HepG2 (cell line): ENCODE measurements at regions not wholly inside any gene's neighbourhood (a gene's known extent, or its start where the extent isn't known, plus 50 kb on each side); places are given as distances from the start of the nearest gene placed in this dataset.

ENCODE experiments used
- ATAC-seq: fragments of 200-7000 bp; cut with Tn5 transposase; 3 replicates; pipeline ENCODE4 v1.9.1; 2020; ENCODE audit warnings: mild to moderate bottlenecking, moderate library complexity
- BruUV-seq: library from RNA; stranded (reverse); fragments of 400-500 nt; replicated peaks from 2 replicates; lab custom pipeline; 2021; lab: Mats Ljungman, UMichigan
- CTCF ChIA-PET: fragments of 300-600 bp; formaldehyde crosslinking; extraction: SDS; loops from one replicate; lab custom pipeline; 2021; ENCODE audit warnings: low total read pairs, inconsistent platforms, low intra/inter-chr PET ratio; lab: Yijun Ruan, JAX
- POLR2A ChIA-PET: fragments of 350-600 bp; sonication (Branson Sonifier 250); formaldehyde crosslinking; loops from one replicate; lab custom pipeline; 2020; ENCODE audit warnings: antibody characterized with exemption, inconsistent platforms; lab: Yijun Ruan, JAX
- DNase-seq: peaks from one replicate; pipeline ENCODE4 v3.0.0-alpha.2; 2015; ENCODE audit warnings: low spot score
- FAIRE-seq: peaks from 3 replicates; lab custom pipeline; 2011; peaks lifted over from hg19 to GRCh38; lab: Jason Lieb, UNC
- H2AFZ ChIP-seq: one replicate; pipeline ENCODE4 v1.6.1; 2011; ENCODE audit warnings: low read length, inconsistent platforms
- H3K27ac ChIP-seq: fragments of 300-600 bp; 3 replicates; pipeline ENCODE4 v1.8.0; 2011; ENCODE audit warnings: mixed run types, mild to moderate bottlenecking, mixed read lengths, low read length, inconsistent platforms; ENCODE audit not compliant: insufficient read depth; ENCODE audit errors: extremely low read length
- H3K27me3 ChIP-seq, 2 experiments: fragments of 200-600 bp in 1 of 2; 2 replicates in 1 of 2; 3 replicates in 1 of 2; pipeline versions ENCODE4 v1.6.0 to v1.8.0; 2011; ENCODE audit warnings: low read length in 2 of 2, mild to moderate bottlenecking in 2 of 2, moderate library complexity in 2 of 2, inconsistent platforms in 1 of 2; ENCODE audit not compliant: insufficient read depth in 2 of 2, control insufficient read depth in 1 of 2
- H3K36me3 ChIP-seq, 2 experiments: fragments of 200-600 bp in 1 of 2; replicated peaks in 1 of 2; 2 replicates in 1 of 2; 3 replicates in 1 of 2; pipeline versions ENCODE4 v1.5.1 to v1.8.0; 2011; ENCODE audit warnings: low read length in 2 of 2, inconsistent platforms in 1 of 2; ENCODE audit not compliant: insufficient read depth in 2 of 2, control insufficient read depth in 1 of 2
- H3K4me1 ChIP-seq: 2 replicates; pipeline ENCODE4 v1.5.1; 2012; ENCODE audit warnings: low read length, inconsistent platforms; ENCODE audit not compliant: insufficient read depth
- H3K4me2 ChIP-seq: 2 replicates; pipeline ENCODE4 v1.6.0; 2011; ENCODE audit warnings: low read depth, low read length, inconsistent platforms
- H3K4me3 ChIP-seq, 3 experiments: fragments of 200-600 bp in 1 of 3; sonication (generic), shearing (Covaris generic) in 1 of 3; replicated peaks in 1 of 3; 2 replicates each; pipeline ENCODE4 v1.5.1; 2011 to 2016; ENCODE audit warnings: low read length in 3 of 3, inconsistent platforms in 2 of 3, low read depth in 2 of 3, mild to moderate bottlenecking in 2 of 3, control low read depth in 1 of 3, mixed read lengths in 1 of 3; ENCODE audit not compliant: insufficient read depth in 1 of 3
- H3K79me2 ChIP-seq: one replicate; pipeline ENCODE4 v1.6.1; 2011; ENCODE audit warnings: low read length, inconsistent platforms; ENCODE audit not compliant: insufficient read depth
- H3K9ac ChIP-seq: 2 replicates; pipeline ENCODE4 v1.6.0; 2011; ENCODE audit warnings: mild to moderate bottlenecking, low read depth, low read length, inconsistent platforms; ENCODE audit not compliant: insufficient read depth
- H3K9me3 ChIP-seq: 2 replicates; pipeline ENCODE4 v1.5.1; 2012; ENCODE audit warnings: mild to moderate bottlenecking, low read length
- H4K20me1 ChIP-seq: 2 replicates; pipeline ENCODE4 v1.6.0; 2011; ENCODE audit warnings: inconsistent platforms, mild to moderate bottlenecking, low read length, moderate library complexity; ENCODE audit not compliant: insufficient read depth
- JARID2 ChIP-seq: sonication (generic); formaldehyde crosslinking; IDR thresholded peaks from 2 replicates; pipeline ENCODE4 v1.8.1; 2023; ENCODE audit warnings: missing genetic modification reagents, inconsistent platforms; ENCODE audit not compliant: insufficient replicate concordance
- KDM5A ChIP-seq: fragments of 200-600 bp; sonication (generic); IDR thresholded peaks from 2 replicates; pipeline ENCODE4 v1.7.0; 2018; ENCODE audit warnings: antibody characterized with exemption, mild to moderate bottlenecking, low read length, borderline replicate concordance
- MAFG ChIP-seq: sonication (generic); formaldehyde crosslinking; IDR thresholded peaks from 2 replicates; pipeline ENCODE4 v1.5.1; 2020; ENCODE audit warnings: mild to moderate bottlenecking, missing genetic modification reagents
- SRY ChIP-seq: sonication (generic); formaldehyde crosslinking; IDR thresholded peaks from 2 replicates; pipeline ENCODE4 v1.8.0; 2022; ENCODE audit warnings: mild to moderate bottlenecking, missing genetic modification reagents
- TFDP1 ChIP-seq: IDR thresholded peaks from 2 replicates; pipeline ENCODE4 v1.6.1; 2016; ENCODE audit warnings: missing compliant biosample characterization, missing genetic modification reagents, borderline replicate concordance
- TFDP2 ChIP-seq: sonication (generic); formaldehyde crosslinking; IDR thresholded peaks from 2 replicates; pipeline ENCODE4 v1.4.0; 2020; ENCODE audit warnings: missing genetic modification reagents
- ZHX2 ChIP-seq, 2 experiments: sonication (generic) in 1 of 2; formaldehyde crosslinking in 1 of 2; IDR thresholded peaks; 2 replicates each; pipeline versions ENCODE4 v1.6.1 to v1.9.0; 2014 to 2022; ENCODE audit warnings: antibody characterized with exemption in 1 of 2, borderline replicate concordance in 1 of 2, inconsistent platforms in 1 of 2, low read depth in 1 of 2, missing genetic modification reagents in 1 of 2
- ZNF460 ChIP-seq: sonication (generic); formaldehyde crosslinking; IDR thresholded peaks from 2 replicates; pipeline ENCODE4 v1.5.1; 2020; ENCODE audit warnings: missing genetic modification reagents, mild to moderate bottlenecking, borderline replicate concordance
- WGBS: methylation state at CpG from one replicate; pipeline ENCODE4 v1.1.6; 2017; ENCODE audit warnings: low lambda C conversion rate; 5-methylcytosine and 5-hydroxymethylcytosine counted together
- in situ Hi-C: cut with HindIII; loops from 2 replicates; pipeline ENCODE4 v1.10.0; 2017; ENCODE audit warnings: low pct_unique_long_range_greater_than_20kb; ENCODE audit not compliant: extremely low pct_ligation_motif_present
- intact Hi-C: fragments of 100-400 bp; cut with micrococcal nuclease; formaldehyde crosslinking; loops from one replicate; pipeline ENCODE4 v1.10.0; 2022; ENCODE audit not compliant: unreplicated experiment

DNA sequence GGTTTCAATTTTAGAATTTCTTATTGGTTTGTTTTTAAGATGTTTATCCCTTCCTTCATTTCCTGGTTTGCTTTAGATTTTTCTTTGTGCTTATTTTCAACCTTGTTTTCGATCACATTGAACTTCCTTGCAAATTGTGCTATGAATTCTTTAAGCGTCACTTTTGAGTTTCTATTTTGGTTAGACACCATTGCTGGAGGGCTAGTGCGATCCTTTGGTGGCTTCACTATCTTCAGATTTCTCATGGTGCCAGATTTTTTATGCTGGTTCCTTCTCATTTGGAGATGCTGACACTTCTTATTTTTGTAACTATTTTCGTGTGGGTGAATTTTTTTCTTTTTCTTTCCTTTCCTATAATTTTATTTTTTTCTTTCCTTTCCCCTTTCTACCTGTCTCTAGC, 227.2 kb upstream of the HDX start:
- WGBS: 3% methylated on average over 4 of the region's 4 CpGs
- in situ Hi-C loops: loop anchor here (25.0 kb wide), 1 partner anchor 183 kb away; no protein-coding TSS in a partner anchor

More for the DNA sequence above, 227.2 kb upstream of the HDX start:
- Histone ChIP-seq H4K20me1 (no peaks in the 10 kb centered on the region), H3K36me3 (no peaks in the 10 kb centered on the region), H3K9ac (no peak overlapping the region), H3K27me3 (no peaks in the 10 kb centered on the region), H3K27ac (no peak overlapping the region), H3K4me2 (no peak overlapping the region), H3K79me2 (no peaks in the 10 kb centered on the region), H3K9me3 (no peaks in the 10 kb centered on the region), H3K4me3 (no peak overlapping the region), H3K4me1 (no peaks in the 10 kb centered on the region), H2AFZ (no peak overlapping the region)
- no peak for TF ChIP-seq SRY
- TF ChIP-seq ZNF460: no peak
- no peak for TF ChIP-seq ZHX2 (IDR thresholded peaks at IDR 0.05; ENCODE audit: low read depth)
- no peak for TF ChIP-seq ZHX2 (CRISPR knock-in tag; IDR thresholded peaks at IDR 0.05; ENCODE audit: borderline replicate concordance)
- no peak for TF ChIP-seq JARID2 (CRISPR knock-in tag)
- no peak for TF ChIP-seq KDM5A
- TF ChIP-seq TFDP2: no peak
- TF ChIP-seq MAFG (CRISPR knock-in tag): no peak
- no peak for TF ChIP-seq TFDP1 (CRISPR knock-in tag)
- no TSS peak for BruUV-seq
- DNase-seq: no peak
- intact Hi-C loops: loop anchor here (1.0 to 2.0 kb wide), 2 partner anchors 178 to 323 kb away; no protein-coding TSS in a partner anchor
- ChIA-PET CTCF (interaction anchor here (1.4 kb wide), 1 partner anchor 178 kb away, joined by 6 read pairs; no protein-coding TSS in a partner anchor), POLR2A (no interaction called here)
- no peak for ATAC-seq
- FAIRE-seq: no peak
